ENCODE measurements at regions not wholly inside any gene's neighbourhood (a gene's known extent, or its start where the extent isn't known, plus 50 kb on each side); places are given as distances from the start of the nearest gene placed in this dataset.

GRCh38 chr5:124436294-124436693, 310.1 kb downstream of the ZNF608 start:
- TF ChIP-seq CTCF (IDR thresholded peaks at IDR 0.05) (no peak), POLR2A (IDR thresholded peaks at IDR 0.05) (no peak)

All from lower leg skin (tissue), 3 donors.